Posterior vena cava (tissue), 2 donors: ENCODE measurements at regions not wholly inside any gene's neighbourhood (a gene's known extent, or its start where the extent isn't known, plus 50 kb on each side); places are given as distances from the start of the nearest gene placed in this dataset.

Experiments
- DNase-seq: peaks from one replicate; pipeline ENCODE4 v3.0.0-alpha.2; 2020; ENCODE audit warnings: low spot score
- intact Hi-C, 2 donors: fragments of 100-400 bp; cut with DNase I; formaldehyde crosslinking; loops; one replicate each; pipeline versions ENCODE4 v1.14.1 to v1.14.2; 2022 to 2023
- donor health status: DM: yes; HTN: yes; CAD: no.
- donor health status: DM: yes; HTN: yes; CAD: no.

GRCh38 chr21:15264084-15264665, 199.4 kb upstream of the NRIP1 start:
- intact Hi-C loops, result loop anchor here in 1 of 2 donors (2.0 kb wide), 1 partner anchor 63 kb away; no protein-coding TSS in a partner anchor
- no peak for DNase-seq

GRCh38 chr21:15272171-15272570, 207.4 kb upstream of the NRIP1 start:
- DNase-seq, result no peak

GRCh38 chr21:15272591-15272990, 207.8 kb upstream of the NRIP1 start:
- DNase-seq, result no peak
- intact Hi-C loops, result no loop called here

More at GRCh38 chr21:15272171-15272570, 207.4 kb upstream of the NRIP1 start:
- intact Hi-C loops, result no loop called here

GRCh38 chr21:15273244-15273643, 208.4 kb upstream of the NRIP1 start:
- intact Hi-C loops, result no loop called here
- no peak for DNase-seq

- DNase-seq, result no peak
- intact Hi-C loops, result no loop called here
Observed at GRCh38 chr21:15274701-15275485, 210.1 kb upstream of the NRIP1 start.

- intact Hi-C loops, result no loop called here
- DNase-seq, result no peak
Observed at GRCh38 chr21:15275615-15276235, 210.9 kb upstream of the NRIP1 start.

- intact Hi-C loops, result no loop called here
- no peak for DNase-seq
Observed at GRCh38 chr21:15276243-15276642, 211.4 kb upstream of the NRIP1 start.

- intact Hi-C loops, result no loop called here
- DNase-seq, result no peak
Observed at GRCh38 chr21:15277466-15277865, 212.7 kb upstream of the NRIP1 start.

- intact Hi-C loops, result no loop called here
- DNase-seq, result no peak
Observed at GRCh38 chr21:15278279-15278678, 213.5 kb upstream of the NRIP1 start.

- DNase-seq, result no peak
- intact Hi-C loops, result no loop called here
Observed at GRCh38 chr21:15278851-15279250, 214.1 kb upstream of the NRIP1 start.

- intact Hi-C loops, result no loop called here
- DNase-seq, result no peak
Observed at GRCh38 chr21:15279482-15279881, 214.7 kb upstream of the NRIP1 start.

GRCh38 chr21:15281714-15282113, 216.9 kb upstream of the NRIP1 start:
- no peak for DNase-seq
- intact Hi-C loops, result no loop called here

GRCh38 chr21:15282665-15283064, 217.9 kb upstream of the NRIP1 start:
- no peak for DNase-seq
- intact Hi-C loops, result no loop called here

GRCh38 chr21:15283138-15283537, 218.3 kb upstream of the NRIP1 start:
- intact Hi-C loops, result no loop called here
- no peak for DNase-seq

- intact Hi-C loops, result no loop called here
- no peak for DNase-seq
Observed at GRCh38 chr21:15283789-15284188, 219.0 kb upstream of the NRIP1 start.

- no peak for DNase-seq
- intact Hi-C loops, result no loop called here
Observed at GRCh38 chr21:15285556-15285955, 220.8 kb upstream of the NRIP1 start.

GRCh38 chr21:15289246-15289645, 224.4 kb upstream of the NRIP1 start:
- intact Hi-C loops, result no loop called here
- no peak for DNase-seq

GRCh38 chr21:15289896-15290841, 225.4 kb upstream of the NRIP1 start:
- intact Hi-C loops, result no loop called here

GRCh38 chr21:15291621-15292266, 226.9 kb upstream of the NRIP1 start:
- no peak for DNase-seq
- intact Hi-C loops, result no loop called here

More at GRCh38 chr21:15289896-15290841, 225.4 kb upstream of the NRIP1 start:
- DNase-seq, result no peak
